DMS114 treated with DMSO at 0.1 percent for 48 hours (cell line): ENCODE measurements at regions not wholly inside any gene's neighbourhood (a gene's known extent, or its start where the extent isn't known, plus 50 kb on each side); places are given as distances from the start of the nearest gene placed in this dataset.
"Not testable (repeated sequence)": the region's sequence is repeated elsewhere in the genome, so short reads cannot be mapped to it uniquely, and the experiment has no call there.

Experiments
- DNase-seq: peaks from one replicate; lab custom pipeline; 2025; ENCODE audit not compliant: unreplicated experiment; lab: John Stamatoyannopoulos, UW

DNA sequence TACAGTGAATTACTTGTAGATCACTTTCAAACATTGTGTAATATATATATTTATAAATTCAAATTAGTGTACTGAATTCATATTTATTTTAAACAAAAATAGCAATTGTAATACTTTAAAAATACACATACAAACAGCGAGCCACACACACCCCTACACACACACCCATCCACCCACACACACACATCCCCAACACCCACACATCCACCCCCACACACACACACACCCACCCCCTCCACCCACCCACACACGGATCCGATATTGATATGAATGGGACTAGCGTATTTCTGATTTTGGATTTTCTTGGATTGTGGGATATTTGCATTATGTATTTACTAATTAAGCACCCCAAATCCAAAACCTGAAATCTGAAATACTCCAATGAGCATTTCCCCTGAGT is 451.2 kb downstream of the PCDH7 start:
- DNase-seq = no peak

DNA sequence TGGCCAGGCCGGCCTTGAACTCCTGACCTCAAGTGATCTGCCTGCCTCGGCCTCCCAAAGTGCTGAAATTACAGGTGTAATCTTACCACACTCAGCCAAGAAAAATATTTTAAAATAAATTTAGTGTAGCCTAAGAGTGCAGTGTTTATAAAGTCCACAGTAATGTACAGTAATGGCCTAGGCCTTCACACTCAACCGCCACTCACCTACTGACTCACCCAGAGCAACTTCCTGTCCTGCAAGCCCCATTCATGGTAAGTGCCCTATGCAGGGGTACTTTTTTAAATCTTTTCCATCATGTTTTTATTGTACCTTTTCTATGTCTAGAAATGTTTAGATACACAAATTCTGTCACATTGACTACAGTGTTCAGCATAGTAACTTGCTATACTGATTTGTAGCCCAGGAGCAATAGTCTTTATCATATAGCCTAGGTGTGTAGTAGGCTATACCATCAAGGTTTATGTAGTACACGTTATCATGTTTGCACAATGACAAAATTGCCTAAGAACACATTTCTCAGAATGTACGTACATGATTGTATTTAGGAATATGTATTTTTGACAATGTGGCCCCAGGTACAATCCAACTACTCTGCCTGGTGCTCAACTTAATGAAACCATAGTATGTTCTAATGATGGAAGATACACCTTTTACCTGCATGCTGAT is 455.2 kb downstream of the PCDH7 start:
- DNase-seq = no peak

DNA sequence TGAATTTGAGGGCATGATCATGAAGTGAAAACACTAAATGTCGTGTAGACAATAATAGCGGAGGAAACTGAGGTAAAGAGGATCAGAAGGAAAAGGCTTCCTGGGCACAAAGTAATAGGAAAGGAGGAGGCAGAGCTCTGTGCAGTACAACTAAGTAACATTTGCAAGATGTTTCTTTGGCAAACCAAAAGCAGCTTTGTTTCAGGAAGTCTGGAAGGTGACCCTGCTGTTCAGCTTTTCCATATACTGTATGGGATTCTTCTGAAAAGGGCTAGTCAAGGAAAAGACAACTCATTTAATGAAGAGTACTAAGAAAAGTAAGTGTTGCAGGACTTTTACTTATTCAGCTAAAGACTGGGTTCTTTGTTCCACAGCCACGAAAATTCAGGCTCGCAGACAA is 463.1 kb downstream of the PCDH7 start:
- no peak for DNase-seq

DNA sequence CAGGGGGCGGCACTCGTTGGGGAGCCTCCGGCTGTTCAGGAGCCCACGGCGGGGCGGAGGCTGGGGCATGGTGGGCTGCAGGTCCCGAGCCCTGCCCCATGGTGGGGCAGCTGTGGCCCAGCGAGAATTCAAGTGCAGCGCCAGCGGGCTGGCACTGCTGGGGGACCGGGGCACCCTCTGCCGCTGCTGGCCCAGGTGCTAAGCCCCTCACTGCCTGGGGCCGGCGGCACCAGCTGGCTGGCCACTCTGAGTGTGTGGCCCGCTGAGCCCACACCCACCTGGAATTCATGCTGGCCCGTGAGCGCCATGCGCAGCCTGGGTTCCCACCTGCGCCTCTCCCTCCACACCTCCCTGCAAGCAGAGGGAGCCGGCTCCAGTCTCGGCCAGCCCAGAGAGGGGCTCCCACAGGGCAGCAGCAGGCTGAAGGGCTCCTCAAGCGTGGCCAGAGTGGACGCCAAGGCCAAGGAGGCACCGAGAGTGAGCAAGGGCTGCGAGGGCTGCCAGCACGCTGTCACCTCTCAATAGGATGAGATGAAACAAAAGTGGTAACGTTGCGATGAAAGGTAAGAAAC is 464.9 kb downstream of the PCDH7 start:
- DNase-seq = no peak

DNA sequence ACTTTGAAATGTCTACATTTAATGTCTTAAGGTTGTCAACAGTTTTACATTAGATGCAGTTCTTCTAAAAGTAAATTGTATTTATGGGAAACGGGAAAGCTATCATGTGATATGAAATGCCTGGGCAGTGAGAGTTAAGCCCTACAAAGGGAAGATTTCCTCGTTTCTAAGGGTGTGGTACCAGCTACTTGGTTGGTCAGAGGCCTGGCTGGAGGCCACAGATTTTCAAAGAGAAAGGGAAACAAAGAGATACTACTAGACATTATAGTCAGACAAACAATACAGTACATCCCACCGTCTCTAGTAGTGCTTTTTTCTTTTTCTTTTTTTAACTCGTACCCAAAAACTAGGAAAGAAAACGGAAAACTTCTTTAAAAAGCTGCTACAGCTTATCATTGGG is 467.8 kb downstream of the PCDH7 start:
- DNase-seq = no peak

DNA sequence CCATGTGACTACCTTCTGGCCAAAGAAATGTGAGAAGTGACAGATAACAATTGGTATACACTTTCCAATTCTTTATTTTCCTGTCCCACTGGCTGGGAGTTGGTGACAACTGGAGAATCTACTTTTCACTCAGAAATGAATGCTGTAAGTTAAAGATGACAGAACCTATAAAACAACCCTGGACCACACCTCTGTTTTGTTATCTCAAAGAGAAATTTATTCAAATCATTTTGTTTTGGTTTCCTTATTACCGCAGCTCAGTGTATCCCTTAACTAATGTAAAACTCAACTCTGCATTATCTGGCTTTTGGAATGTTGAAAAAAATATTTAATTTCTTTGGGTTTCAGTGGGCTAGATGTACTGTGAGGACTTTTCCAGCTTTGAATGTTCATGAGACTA is 469.8 kb downstream of the PCDH7 start:
- no peak for DNase-seq

DNA sequence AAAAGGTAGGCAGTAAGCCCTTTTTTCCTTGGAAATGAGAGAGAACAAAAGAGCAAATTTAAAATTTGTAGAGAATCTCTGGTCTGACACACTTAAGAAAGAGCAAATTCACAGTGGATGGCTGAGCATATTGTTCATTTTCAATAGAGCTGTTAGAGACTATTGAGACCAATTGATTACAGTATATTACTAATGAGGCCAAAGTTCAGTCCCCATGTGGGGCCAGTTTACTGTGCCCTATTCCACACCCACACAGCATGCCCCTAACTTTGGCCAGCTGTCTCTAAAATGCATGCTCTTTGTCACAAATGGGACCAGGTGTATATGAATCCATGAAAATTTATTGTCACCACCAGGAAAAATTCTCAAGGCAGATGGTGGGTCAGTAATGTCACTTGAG is 470.5 kb downstream of the PCDH7 start:
- DNase-seq = no peak

DNA sequence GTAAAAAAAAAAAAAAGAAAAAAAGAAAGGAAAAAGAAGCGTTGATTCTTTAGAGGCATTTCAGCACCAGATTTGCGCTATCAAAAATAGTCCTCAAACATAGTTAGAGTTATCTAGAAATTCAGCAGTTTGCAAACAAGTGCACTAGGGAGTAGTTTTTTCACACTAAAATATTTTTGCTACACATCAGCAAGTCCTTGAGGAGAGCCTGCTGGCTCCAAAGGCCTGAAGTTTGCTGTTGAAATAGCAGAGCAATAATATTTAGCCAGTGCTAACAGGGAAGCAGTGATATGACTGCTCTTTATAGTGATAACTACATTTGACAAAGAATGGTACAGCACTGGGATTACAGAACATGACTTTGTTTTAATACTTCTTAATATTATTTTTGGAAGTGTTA is 472.2 kb downstream of the PCDH7 start:
- DNase-seq = no peak

DNA sequence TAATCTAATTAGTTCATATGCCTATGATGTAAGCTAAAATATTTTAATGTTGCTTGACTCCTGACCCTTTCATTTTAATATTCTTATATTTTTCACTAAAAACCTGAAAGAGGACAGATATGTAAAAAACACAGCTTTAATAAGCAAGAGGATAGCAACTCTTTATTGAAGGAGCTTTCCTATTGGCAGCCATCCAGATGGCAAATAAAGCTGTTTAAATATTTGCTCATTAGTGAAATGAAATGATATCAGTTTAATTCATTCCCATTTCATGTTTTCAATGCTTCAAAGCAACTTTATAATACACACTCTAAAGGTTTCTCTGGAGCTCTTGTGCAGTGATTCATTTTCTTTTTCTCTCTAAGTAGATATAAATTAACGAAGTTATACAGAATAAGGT is 473.4 kb downstream of the PCDH7 start:
- DNase-seq = no peak

DNA sequence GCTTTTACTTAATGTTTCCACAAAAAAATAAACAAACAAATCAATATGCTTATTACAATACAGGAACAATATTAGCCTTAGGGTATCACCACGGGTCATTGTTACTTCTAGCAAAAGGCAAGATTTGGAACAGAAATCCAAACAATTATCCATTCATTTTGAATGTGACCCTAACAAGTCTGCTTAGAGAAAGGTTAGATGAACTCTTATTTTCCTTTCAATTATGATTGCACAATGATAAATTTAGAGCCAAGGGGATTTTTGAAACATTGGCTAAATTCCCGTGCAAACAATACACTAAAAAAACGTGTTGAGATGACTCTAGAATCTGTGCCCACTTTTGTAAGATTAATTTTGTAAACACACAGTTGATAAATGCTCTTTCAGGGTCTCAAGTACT is 474.7 kb downstream of the PCDH7 start:
- DNase-seq = no peak

DNA sequence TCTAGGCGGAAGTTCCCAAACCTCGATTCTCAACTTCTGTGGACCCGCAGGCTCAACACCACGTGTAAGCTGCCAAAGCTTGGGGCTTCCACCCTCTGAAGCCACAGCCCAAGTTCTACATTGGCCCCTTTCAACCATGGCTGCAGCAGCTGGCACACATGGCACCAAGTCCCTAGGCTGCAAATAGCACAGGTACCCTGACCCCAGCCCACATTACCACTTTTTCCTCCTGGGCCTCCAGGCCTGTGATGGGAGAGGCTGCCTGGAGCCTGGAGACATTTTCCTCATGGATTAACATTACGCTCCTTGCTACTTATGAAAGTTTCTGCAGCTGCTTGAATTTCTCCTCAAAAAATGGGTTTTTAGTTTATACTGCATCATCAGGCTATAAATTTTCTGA is 479.5 kb downstream of the PCDH7 start:
- no peak for DNase-seq

DNA sequence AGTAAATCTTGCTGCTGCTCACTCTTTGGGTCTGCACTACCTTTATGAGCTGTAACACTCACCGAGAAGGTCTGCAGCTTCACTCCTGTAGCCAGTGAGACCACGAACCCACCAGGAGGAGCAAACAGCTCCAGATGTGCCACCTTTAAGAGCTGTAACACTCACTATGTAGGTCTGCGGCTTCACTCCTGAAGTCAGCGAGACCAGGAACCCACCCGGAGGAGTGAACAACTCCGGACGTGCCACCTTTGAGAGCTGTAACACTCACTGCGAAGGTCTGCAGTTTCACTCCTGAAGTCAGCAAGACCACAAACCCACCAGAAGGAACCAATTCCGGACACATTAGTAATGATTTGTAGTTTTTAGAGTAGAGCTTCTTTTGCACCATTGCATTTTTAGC is 481.9 kb downstream of the PCDH7 start:
- DNase-seq = not testable (repeated sequence)

DNA sequence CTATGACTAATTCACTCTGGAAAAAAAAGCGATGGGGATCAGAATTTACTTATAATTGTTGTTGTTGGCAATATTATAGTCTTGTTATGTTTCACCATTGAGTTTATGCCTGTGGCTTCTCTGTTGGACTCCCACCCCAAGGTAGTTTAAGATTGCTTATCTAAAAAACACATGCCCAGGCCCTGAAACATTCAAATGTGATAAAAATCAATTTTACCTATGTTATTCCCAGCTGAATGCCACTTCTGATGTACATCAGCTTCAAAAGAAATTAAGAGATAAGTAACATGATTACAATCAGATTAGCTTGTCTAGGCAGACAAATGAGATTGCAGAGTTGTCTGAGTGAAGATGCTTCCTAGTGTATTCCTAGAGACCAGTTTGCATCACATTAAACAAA is 484.7 kb downstream of the PCDH7 start:
- no peak for DNase-seq

DNA sequence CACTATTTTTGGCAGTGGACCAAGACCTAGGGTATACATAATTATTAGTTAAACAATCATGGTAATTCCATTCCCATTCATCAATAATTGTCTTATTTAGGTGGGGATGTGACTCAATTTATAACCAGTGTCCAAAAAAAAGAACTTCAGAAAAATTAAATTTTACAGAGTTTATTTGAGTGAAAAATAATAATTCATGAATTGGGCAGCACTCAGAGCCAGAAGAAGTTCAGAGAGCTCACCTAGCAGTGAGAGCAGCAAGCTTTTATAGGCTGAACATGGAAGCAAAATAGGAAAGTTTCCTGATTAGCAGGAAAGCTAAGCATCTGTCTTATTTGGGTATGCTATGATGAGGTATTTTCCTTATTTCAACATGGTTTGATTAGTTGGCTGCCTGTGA is 500.8 kb downstream of the PCDH7 start:
- DNase-seq = no peak

DNA sequence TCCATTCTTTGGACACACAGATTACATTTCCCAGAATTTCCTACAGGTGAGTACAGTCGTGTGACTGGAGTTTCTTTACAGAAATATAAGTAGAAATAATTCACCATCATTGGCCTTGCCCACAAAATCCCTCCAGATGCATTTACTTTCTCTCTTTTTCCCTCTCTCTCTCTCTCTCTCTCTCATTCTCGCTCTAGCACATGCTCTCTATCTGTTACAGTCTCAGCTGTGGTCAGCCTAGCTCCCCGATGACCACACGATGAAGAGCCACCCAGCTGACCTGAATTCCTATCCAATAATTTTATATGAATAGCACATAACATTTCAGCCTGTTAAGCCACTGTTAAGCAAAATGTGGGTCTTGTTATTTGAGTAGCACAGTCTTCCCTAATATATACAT is 507.9 kb downstream of the PCDH7 start:
- no peak for DNase-seq

DNA sequence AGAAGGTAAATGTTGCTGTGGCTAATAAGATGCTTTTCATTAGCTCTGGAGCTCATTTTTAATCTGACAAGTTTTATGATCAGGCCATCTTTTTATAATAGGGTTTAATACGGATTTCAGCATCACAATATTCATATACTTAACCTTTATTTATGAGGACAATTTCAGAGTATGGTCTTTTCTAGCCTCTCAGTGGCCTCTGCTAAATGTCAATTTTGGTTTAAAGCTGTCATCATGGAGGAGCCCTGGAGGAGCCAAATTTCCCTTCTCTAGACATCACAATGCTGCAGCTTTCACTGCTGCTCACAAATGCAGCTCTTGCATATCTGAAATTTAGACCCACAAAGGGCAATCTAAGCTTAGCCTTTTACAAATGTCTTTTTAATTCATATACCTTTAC is 510.4 kb downstream of the PCDH7 start:
- no peak for DNase-seq

DNA sequence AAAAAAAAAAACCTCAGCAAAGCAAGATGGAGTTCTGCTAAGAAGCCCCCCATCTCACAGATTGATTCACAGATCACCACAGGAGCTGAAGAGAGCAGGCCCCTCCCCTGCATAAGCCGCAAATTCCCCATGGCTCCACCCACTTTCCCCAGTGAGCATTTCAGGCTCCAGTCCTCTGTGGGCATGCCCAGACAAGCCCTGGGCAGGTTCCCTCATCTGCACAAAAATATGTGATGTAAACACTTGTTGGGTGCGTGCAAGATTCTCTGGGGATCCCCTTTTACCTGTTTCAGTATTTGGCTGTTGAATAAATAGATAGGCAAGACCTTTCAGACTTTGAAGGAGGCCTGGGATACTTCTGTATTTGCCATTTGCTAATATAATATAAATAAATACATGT is 514.3 kb downstream of the PCDH7 start:
- no peak for DNase-seq

DNA sequence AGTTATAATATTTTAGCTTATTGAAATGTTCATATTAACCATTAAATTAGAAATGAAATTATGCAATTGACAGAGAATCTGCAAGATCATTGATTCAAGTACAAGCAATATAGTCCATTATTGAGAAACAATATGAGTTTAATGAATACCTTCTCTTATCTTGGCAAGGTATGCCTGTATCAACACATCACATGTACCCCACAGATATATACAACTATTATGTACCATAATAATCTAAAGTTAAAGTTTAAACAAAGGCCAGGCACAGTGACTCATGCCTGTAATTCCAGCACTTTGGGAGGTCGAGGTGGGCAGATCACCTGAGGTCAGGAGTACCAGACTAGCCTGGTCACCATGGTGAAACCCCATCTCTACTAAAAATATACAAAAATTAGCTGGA is 514.7 kb downstream of the PCDH7 start:
- DNase-seq = no peak

DNA sequence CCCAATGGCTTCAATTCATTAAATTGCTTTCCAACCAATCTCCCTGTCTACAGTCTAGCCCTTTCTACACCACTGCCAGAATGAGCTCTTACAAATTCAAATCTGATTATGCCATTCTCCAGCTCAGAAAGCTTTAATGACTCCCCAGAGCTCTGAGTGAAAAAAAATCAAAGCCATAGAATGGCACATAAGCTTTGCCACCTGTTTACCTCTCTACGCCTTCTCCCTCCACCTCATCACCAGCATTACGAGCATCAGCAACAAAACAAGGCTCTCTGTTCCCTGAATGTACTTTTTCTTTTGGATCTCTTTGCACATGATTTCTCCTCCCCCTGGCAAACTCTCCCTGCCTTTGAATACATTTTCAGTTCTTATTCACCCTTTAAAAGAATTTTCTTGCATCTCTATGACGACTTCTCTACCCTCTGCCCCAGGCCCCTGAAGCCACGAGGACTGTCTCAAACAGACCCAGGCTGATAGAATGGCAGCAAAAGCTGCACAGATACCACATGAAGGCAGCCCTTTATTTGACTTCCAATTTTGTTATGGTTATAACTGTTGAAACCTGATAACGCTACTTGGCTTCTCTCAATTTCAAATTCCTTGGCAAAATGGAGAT is 516.0 kb downstream of the PCDH7 start:
- DNase-seq = no peak

DNA sequence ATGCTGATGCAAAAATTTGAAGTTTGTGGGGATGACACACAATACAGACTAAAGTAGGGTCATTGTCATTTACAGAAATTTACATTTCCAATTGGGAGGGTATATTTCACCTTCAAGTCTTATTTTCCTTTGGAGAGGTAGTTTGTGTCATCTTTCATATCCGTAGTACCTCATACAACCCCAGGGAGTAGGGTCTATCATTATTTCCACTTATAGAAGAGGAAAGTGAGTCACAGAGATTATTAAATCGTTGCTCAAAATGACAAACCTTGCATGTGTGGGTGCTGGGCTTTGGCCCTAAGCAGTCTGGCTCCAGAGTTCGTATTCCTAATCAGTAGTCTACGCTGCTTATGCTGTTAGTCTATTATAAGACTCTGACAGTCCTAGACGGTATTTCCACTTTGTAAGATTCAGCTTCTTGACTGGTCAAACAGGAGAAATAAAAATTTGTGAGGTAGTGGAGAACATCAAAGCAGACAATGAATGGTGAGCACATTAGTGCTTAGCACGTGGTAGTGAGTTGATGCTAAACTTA is 516.5 kb downstream of the PCDH7 start:
- no peak for DNase-seq

DNA sequence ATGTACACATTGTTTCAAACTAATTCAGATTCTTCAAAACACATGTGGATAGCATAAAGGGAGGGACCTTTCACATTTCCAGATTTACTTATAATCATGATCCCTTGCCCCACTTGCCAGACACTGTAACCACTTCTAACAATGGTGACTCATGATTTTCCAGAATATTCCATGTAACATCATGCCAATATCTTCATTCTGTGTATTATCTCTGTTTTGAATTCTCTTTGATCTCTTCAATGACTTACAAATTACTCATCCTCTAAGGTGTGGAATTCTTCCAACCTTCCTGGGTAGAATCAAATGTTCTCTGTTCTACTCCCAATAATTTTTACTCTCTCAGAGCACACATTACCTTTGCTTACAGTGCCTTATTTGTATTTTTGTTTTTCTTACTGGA is 517.1 kb downstream of the PCDH7 start:
- DNase-seq = no peak

DNA sequence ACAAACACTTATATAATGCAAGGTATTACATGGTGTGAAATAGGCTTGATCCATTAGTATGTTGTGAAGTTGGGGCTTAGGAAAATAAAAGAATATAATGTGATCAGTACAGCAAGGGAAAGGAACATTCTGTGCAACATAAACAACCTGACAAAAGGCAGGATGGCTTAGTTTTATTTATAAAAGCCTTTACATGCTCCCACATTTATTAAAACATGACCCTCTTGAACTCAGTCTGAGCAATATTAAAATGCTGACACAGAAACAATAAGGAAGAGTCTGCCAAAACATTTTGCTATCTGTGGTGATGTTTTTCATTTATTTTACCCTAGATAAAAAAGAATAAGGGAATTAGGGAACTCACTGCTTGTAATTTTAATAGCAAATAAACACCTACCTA is 519.7 kb downstream of the PCDH7 start:
- no peak for DNase-seq
